BE2C (cell line): ENCODE measurements at regions not wholly inside any gene's neighbourhood (a gene's known extent, or its start where the extent isn't known, plus 50 kb on each side); places are given as distances from the start of the nearest gene placed in this dataset.

Experiments used
- DNase-seq: peaks from one replicate; pipeline ENCODE4 v3.0.0-alpha.2; 2020
- H3K27me3 ChIP-seq: fragments of 250-450 bp; sonication (Bioruptor Pico); 2 replicates; pipeline ENCODE4 v1.5.1; 2020; ENCODE audit warnings: mild to moderate bottlenecking
- H3K36me3 ChIP-seq: fragments of 250-450 bp; sonication (Bioruptor Pico); 2 replicates; pipeline ENCODE4 v1.5.1; 2020; ENCODE audit warnings: mild to moderate bottlenecking
- H3K4me1 ChIP-seq: fragments of 250-450 bp; sonication (Bioruptor Pico); 2 replicates; pipeline ENCODE4 v1.5.1; 2020
- H3K4me3 ChIP-seq: 2 replicates; pipeline ENCODE4 v1.5.1; 2011; ENCODE audit warnings: low read depth, low read length
- H3K9me3 ChIP-seq: fragments of 250-450 bp; sonication (Bioruptor Pico); 2 replicates; pipeline ENCODE4 v1.5.1; 2020
- TF ChIP-seq, protein P1 (sequence below): IDR thresholded peaks from 2 replicates; pipeline ENCODE4 v1.5.1; 2012; ENCODE audit warnings: mild to moderate bottlenecking, low read depth, low read length

DNA sequence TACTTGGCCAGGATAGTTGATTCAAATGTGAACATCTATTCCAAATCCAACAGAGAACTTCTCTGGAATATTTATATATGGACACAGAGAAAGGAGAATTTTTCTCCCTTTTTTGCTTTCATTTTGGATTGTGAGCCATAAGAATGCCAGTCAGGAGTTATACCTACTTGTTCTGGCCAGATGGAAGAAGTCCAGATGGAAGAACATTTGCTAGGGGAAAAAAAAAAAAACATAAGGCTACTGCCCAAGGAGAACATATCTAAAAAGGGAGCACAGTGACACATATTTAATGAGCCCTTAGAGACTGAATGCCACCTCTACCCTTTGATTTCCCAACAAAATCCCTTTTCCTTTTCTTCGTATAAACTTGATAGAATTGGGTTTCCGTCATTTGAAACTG is 61.7 kb upstream of the PPP2R2B start:
- TF ChIP-seq, protein P1, sequence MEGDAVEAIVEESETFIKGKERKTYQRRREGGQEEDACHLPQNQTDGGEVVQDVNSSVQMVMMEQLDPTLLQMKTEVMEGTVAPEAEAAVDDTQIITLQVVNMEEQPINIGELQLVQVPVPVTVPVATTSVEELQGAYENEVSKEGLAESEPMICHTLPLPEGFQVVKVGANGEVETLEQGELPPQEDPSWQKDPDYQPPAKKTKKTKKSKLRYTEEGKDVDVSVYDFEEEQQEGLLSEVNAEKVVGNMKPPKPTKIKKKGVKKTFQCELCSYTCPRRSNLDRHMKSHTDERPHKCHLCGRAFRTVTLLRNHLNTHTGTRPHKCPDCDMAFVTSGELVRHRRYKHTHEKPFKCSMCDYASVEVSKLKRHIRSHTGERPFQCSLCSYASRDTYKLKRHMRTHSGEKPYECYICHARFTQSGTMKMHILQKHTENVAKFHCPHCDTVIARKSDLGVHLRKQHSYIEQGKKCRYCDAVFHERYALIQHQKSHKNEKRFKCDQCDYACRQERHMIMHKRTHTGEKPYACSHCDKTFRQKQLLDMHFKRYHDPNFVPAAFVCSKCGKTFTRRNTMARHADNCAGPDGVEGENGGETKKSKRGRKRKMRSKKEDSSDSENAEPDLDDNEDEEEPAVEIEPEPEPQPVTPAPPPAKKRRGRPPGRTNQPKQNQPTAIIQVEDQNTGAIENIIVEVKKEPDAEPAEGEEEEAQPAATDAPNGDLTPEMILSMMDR: no peak
- no peaks in the 10 kb centered on the region for H3K27me3 ChIP-seq
- H3K4me1 ChIP-seq: 0 out of 2 replicates have a peak, but pooled peaks cover 3% of the 10 kb centered on the region

DNA sequence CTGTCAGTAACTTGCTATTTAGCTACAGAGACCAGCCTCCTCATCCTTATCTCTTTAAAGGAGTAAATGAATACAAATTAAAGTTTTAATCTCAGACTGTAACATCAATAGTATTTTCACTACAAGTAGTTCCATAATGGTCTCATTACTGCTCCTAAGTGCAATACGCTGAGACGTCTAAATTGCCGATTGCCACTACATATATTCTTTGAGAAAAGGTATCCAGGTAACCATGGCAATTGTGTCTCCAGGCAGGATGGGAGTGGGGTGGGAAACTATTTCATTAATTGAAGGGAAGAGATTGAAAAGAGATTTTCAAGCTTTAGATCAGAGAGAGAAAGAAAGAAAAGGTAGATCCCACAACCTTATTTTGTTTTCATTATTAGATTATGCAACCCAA is 65.5 kb upstream of the PPP2R2B start:
- Histone ChIP-seq H3K4me1 (0 out of 2 replicates have a peak, but pooled peaks cover 6% of the 10 kb centered on the region), H3K36me3 (no peaks in the 10 kb centered on the region), H3K4me3 (no peak overlapping the region), H3K9me3 (no peaks in the 10 kb centered on the region), H3K27me3 (no peaks in the 10 kb centered on the region)
- DNase-seq: no peak
- TF ChIP-seq, protein P1: no peak

More for the DNA sequence above, 61.7 kb upstream of the PPP2R2B start:
- H3K4me3 ChIP-seq: no peak overlapping the region
- H3K36me3 ChIP-seq: no peaks in the 10 kb centered on the region
- no peaks in the 10 kb centered on the region for H3K9me3 ChIP-seq
- no peak for DNase-seq

DNA sequence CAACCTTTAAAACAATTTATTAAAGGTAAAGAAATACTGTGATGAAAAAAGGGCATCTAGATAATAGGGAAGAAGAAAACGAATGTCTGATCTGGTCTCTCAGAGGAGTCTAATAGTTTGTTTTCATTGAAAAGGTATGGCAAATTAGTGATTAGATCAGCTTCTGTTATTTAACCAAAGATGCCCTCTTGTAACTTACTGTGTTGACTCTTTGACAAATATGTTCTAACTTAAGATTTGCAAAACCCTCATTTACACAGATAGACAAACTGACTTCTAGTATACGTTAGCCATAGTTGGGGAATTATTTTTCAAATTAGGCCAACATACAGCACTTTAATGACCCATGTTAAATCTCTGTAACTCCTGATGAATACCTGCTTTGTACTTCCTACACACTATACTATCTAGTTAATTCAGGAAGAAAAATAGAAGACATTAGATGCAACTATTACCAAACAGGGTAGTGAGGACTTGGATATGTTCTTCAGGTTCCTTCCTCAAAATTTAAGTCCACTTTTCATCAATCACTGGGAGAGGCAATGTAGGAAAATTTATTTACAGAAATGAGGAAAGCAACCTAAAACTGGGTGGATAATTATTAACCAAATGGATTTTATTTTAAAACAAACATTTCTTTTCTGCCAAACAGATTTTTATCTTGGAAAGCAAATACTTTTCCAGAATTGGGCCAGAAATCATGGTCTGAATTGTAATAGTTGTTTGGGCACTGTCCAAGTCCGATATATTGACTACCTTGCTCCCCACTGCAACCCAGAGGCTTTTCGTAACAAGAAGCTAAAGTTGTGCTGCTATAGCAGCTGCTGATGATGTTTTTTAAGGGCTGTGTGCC is 66.4 kb upstream of the PPP2R2B start:
- Histone ChIP-seq H3K4me3 (no peak overlapping the region), H3K9me3 (no peaks in the 10 kb centered on the region), H3K4me1 (0 out of 2 replicates have a peak, but pooled peaks cover 6% of the 10 kb centered on the region), H3K36me3 (no peaks in the 10 kb centered on the region), H3K27me3 (no peaks in the 10 kb centered on the region)
- TF ChIP-seq, protein P1: no peak
- DNase-seq: no peak

DNA sequence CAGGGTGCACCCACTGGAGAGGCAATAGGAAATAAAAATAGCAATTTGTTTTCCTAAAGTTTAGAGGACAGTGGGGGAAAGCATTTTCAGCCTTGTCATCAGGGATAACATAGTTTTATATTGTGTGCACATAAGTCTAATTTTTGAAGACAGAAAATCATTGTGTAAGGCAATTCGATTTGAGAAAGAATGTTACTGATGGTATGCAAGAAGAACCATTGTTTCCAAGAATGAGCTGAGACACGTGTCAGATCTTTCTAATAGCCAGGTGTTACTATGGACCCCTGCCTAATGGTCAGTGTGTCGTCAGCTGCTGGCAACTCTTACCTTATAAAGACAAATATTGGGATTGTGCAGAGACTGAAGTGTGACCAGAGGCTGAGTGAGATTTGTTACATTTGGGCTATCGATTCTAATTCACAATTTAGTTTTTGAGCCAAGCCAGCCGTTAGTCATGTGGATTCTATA is 67.1 kb upstream of the PPP2R2B start:
- Histone ChIP-seq H3K27me3 (no peaks in the 10 kb centered on the region), H3K4me3 (no peak overlapping the region), H3K4me1 (0 out of 2 replicates have a peak, but pooled peaks cover 6% of the 10 kb centered on the region), H3K9me3 (no peaks in the 10 kb centered on the region), H3K36me3 (no peaks in the 10 kb centered on the region)
- DNase-seq: no peak
- TF ChIP-seq, protein P1: no peak

- TF ChIP-seq, protein P1: peak; percentile 76
These were observed 68.8 kb upstream of the PPP2R2B start for GRCh38 chr5:146947181-146947941.

More at GRCh38 chr5:146947181-146947941, 68.8 kb upstream of the PPP2R2B start:
- peak; percentile 59 for DNase-seq
- no peaks in the 10 kb centered on the region for H3K36me3 ChIP-seq
- H3K9me3 ChIP-seq: no peaks in the 10 kb centered on the region
- no peaks in the 10 kb centered on the region for H3K27me3 ChIP-seq
- 0 out of 2 replicates have a peak, but pooled peaks cover 3% of the 10 kb centered on the region for H3K4me1 ChIP-seq
- H3K4me3 ChIP-seq: no peak overlapping the region
